OCI-LY7 (cell line): ENCODE measurements at regions not wholly inside any gene's neighbourhood (a gene's known extent, or its start where the extent isn't known, plus 50 kb on each side); places are given as distances from the start of the nearest gene placed in this dataset.

Experiments
- EZH2phosphoT487 ChIP-seq: fragments of 200-600 bp; sonication (generic); IDR thresholded peaks from 2 replicates; pipeline ENCODE4 v1.6.1; 2018; ENCODE audit warnings: low read depth, borderline replicate concordance, mild to moderate bottlenecking, mixed run types, antibody characterized with exemption, low read length, moderate library complexity, mixed read lengths
- TF ChIP-seq, protein P1 (sequence below): fragments of 200-600 bp; sonication (generic); conservative IDR thresholded peaks from 2 replicates; pipeline ENCODE4 v1.5.1; 2014; ENCODE audit warnings: mild to moderate bottlenecking, antibody characterized with exemption, low read length, moderate library complexity, mixed read lengths

DNA sequence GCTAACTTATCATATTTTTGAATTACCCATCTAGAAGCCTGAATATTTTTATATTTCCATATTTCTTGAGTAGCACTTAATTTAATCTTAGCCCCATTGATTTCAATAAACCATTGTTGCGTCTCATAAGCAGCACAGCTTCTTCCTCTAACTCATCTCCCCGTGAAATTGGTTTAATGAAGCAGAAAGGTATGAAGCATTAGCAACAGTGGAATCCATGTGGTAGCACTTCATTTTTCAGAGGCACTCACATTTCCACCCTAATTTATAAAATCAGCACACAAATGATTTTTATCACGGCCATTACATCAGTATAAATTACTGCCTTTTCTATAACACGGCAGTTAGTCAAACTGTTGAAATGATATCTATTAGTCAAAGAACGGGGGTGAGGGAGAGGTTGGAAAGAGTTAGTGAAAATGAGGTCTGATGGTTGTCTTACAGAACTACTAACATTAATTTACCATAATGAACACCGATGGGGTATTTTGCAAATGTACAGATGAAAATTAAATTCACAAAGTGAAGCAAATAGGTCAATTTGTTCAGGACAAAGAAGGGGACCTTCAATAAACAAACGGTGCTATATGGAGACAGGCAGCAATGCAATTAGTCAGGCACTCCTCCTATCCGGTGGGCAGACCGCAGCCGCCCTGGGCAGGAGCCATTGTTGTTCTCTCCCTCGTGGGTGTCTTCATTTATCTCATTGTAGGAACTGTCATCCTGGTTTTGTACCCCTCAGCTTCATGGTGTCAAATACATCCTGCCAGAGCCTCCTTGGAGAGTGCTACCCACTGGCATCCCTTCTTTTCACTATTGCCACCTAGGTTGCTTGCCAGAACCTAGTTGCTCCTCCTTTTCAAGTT lies 205.7 kb downstream of the SOX3 start:
- TF ChIP-seq, protein P1, sequence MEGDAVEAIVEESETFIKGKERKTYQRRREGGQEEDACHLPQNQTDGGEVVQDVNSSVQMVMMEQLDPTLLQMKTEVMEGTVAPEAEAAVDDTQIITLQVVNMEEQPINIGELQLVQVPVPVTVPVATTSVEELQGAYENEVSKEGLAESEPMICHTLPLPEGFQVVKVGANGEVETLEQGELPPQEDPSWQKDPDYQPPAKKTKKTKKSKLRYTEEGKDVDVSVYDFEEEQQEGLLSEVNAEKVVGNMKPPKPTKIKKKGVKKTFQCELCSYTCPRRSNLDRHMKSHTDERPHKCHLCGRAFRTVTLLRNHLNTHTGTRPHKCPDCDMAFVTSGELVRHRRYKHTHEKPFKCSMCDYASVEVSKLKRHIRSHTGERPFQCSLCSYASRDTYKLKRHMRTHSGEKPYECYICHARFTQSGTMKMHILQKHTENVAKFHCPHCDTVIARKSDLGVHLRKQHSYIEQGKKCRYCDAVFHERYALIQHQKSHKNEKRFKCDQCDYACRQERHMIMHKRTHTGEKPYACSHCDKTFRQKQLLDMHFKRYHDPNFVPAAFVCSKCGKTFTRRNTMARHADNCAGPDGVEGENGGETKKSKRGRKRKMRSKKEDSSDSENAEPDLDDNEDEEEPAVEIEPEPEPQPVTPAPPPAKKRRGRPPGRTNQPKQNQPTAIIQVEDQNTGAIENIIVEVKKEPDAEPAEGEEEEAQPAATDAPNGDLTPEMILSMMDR: no peak
- TF ChIP-seq EZH2phosphoT487: no peak
